Endodermal cell (in vitro differentiated cells): ENCODE measurements at regions not wholly inside any gene's neighbourhood (a gene's known extent, or its start where the extent isn't known, plus 50 kb on each side); places are given as distances from the start of the nearest gene placed in this dataset.

Source experiments
- DNase-seq: peaks from one replicate; pipeline ENCODE4 v3.0.0-alpha.2; 2017
- H3K27ac ChIP-seq: 2 replicates; pipeline ENCODE4 v1.5.1; 2013; ENCODE audit warnings: mild to moderate bottlenecking, low read depth, low read length, moderate library complexity
- H3K27me3 ChIP-seq: 2 replicates; pipeline ENCODE4 v1.6.1; 2013; ENCODE audit warnings: mild to moderate bottlenecking, low read length, moderate library complexity; ENCODE audit not compliant: insufficient read depth, control insufficient read depth, poor library complexity, severe bottlenecking
- H3K36me3 ChIP-seq: 2 replicates; pipeline ENCODE4 v1.7.0; 2013; ENCODE audit warnings: mild to moderate bottlenecking, low read length, moderate library complexity; ENCODE audit not compliant: control insufficient read depth, insufficient read depth
- H3K4me1 ChIP-seq: one replicate; pipeline ENCODE4 v1.7.0; 2013; ENCODE audit warnings: low read length; ENCODE audit not compliant: control insufficient read depth, insufficient read depth
- H3K4me3 ChIP-seq: 2 replicates; pipeline ENCODE4 v1.5.1; 2013; ENCODE audit warnings: mild to moderate bottlenecking, low read length, moderate library complexity
- H3K9ac ChIP-seq: 2 replicates; pipeline ENCODE4 v1.6.1; 2013; ENCODE audit warnings: mild to moderate bottlenecking, low read length, moderate library complexity; ENCODE audit not compliant: poor library complexity, severe bottlenecking; ENCODE audit errors: extremely low read depth
- H3K9me3 ChIP-seq: 2 replicates; pipeline ENCODE4 v1.6.1; 2013; ENCODE audit warnings: mild to moderate bottlenecking, low read length, moderate library complexity; ENCODE audit not compliant: control insufficient read depth
- H3K27ac Mint-ChIP-seq: 2 replicates; pipeline ENCODE4 v1.8.0; 2020; ENCODE audit warnings: mixed read lengths
- H3K27me3 Mint-ChIP-seq: 2 replicates; pipeline ENCODE4 v1.8.0; 2021; ENCODE audit warnings: mild to moderate bottlenecking, mixed read lengths; ENCODE audit not compliant: insufficient read depth
- H3K36me3 Mint-ChIP-seq: 2 replicates; pipeline ENCODE4 v1.8.0; 2020; ENCODE audit warnings: low read depth, mixed read lengths
- H3K4me1 Mint-ChIP-seq: 2 replicates; pipeline ENCODE4 v1.8.0; 2020; ENCODE audit warnings: mixed read lengths
- H3K4me3 Mint-ChIP-seq: 2 replicates; pipeline ENCODE4 v1.8.0; 2020; ENCODE audit warnings: mild to moderate bottlenecking, moderate library complexity, mixed read lengths
- H3K9me3 Mint-ChIP-seq: 2 replicates; pipeline ENCODE4 v1.8.0; 2020; ENCODE audit warnings: mild to moderate bottlenecking, mixed read lengths
- WGBS, 2 experiments: methylation state at CpG; one replicate each; pipeline versions ENCODE4 v1.1.5 to v1.1.7; 2013; ENCODE audit warnings: missing lambda C conversion rate in 2 of 2, mixed read lengths in 1 of 2; ENCODE audit not compliant: insufficient coverage in 1 of 2, insufficient read length in 1 of 2; 5-methylcytosine and 5-hydroxymethylcytosine counted together
- TF ChIP-seq, protein P1 (sequence below): fragments of 200-600 bp; sonication (generic); conservative IDR thresholded peaks from 2 replicates; pipeline ENCODE4 v1.5.0; 2021; ENCODE audit warnings: antibody characterized with exemption, mild to moderate bottlenecking

DNA sequence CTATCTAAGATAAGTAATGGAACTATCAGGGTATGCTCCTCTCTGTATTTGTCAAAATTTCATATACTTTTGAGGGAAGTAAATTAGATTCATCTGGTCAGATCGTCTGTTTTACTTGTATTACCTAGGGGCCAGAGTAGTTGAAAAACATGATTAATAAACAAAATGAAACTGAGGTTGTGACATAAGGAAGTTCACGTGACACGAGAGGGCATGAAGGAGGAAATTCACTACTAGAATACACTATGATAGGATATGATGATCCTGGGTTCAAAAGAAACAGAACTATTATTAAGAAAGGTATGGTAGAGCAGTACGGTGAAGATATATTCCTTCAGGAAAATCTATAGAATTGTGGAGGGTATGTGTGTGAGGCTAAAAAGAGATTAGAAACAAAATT lies 58.4 kb upstream of the SPAG16 start:
- no peaks in the 10 kb centered on the region for H3K27me3 Mint-ChIP-seq
- Histone ChIP-seq H3K27ac (no peak overlapping the region), H3K27me3 (no peaks in the 10 kb centered on the region), H3K9me3 (no peaks in the 10 kb centered on the region), H3K9ac (no peak overlapping the region), H3K4me3 (no peak overlapping the region), H3K36me3 (no peaks in the 10 kb centered on the region), H3K4me1 (no peaks in the 10 kb centered on the region)
- H3K4me1 Mint-ChIP-seq = peaks cover 15% of the 10 kb centered on the region
- no peaks in the 10 kb centered on the region for H3K9me3 Mint-ChIP-seq
- H3K4me3 Mint-ChIP-seq = no peak overlapping the region
- H3K27ac Mint-ChIP-seq = no peak overlapping the region
- no peak for DNase-seq
- 95 to 100% methylated on average over 3 to 4 of the region's 4 CpGs for WGBS, 2 experiments
- no peaks in the 10 kb centered on the region for H3K36me3 Mint-ChIP-seq
- TF ChIP-seq, protein P1, sequence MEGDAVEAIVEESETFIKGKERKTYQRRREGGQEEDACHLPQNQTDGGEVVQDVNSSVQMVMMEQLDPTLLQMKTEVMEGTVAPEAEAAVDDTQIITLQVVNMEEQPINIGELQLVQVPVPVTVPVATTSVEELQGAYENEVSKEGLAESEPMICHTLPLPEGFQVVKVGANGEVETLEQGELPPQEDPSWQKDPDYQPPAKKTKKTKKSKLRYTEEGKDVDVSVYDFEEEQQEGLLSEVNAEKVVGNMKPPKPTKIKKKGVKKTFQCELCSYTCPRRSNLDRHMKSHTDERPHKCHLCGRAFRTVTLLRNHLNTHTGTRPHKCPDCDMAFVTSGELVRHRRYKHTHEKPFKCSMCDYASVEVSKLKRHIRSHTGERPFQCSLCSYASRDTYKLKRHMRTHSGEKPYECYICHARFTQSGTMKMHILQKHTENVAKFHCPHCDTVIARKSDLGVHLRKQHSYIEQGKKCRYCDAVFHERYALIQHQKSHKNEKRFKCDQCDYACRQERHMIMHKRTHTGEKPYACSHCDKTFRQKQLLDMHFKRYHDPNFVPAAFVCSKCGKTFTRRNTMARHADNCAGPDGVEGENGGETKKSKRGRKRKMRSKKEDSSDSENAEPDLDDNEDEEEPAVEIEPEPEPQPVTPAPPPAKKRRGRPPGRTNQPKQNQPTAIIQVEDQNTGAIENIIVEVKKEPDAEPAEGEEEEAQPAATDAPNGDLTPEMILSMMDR = no peak

DNA sequence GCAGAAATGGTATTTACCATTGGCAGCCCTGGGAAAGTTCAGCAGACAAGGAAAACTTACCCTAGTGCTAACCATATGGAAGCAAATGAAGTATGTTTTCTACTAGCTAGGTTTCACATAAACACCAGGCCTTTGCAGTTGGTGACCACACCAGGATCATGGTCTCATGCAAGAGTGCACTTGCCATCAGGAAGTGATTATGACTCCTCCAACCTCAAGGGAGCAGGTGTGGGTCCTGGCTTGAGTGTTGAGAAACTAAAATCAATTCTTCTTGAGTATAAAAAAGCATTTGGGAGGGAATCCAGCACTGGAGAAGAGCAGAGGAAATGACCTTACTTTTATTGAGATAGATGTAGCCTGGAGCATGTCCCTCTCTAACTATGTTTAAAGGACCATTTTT lies 56.8 kb upstream of the SPAG16 start:
- no peak overlapping the region for H3K27ac Mint-ChIP-seq
- no peak overlapping the region for H3K4me3 Mint-ChIP-seq
- no peaks in the 10 kb centered on the region for H3K9me3 Mint-ChIP-seq

DNA sequence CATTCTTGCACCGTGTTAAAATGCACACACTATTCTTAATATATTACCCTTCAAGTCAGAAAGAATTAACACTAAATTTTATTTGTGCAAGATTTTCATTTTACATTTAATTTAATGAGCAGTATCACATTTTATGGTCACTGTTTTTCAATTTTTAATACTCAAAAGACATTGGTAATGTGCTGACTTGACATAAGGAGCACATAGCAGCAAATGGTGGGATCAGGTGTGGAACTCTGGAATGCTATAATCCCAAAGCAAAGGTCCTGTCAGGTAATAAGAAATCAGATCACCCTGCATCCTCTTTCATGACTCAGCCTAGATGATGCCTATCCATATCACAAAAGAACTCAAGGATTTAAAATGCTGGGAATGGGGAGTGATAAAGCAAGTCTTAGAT lies 55.6 kb upstream of the SPAG16 start:
- Mint-ChIP-seq H3K4me1 (peaks cover 19% of the 10 kb centered on the region), H3K4me3 (no peak overlapping the region), H3K9me3 (no peaks in the 10 kb centered on the region), H3K27me3 (no peaks in the 10 kb centered on the region), H3K36me3 (no peaks in the 10 kb centered on the region), H3K27ac (no peak overlapping the region)
- Histone ChIP-seq H3K36me3 (no peaks in the 10 kb centered on the region), H3K27ac (no peak overlapping the region), H3K9ac (no peak overlapping the region), H3K27me3 (no peaks in the 10 kb centered on the region), H3K4me1 (no peaks in the 10 kb centered on the region), H3K4me3 (no peak overlapping the region), H3K9me3 (no peaks in the 10 kb centered on the region)
- no peak for DNase-seq
- TF ChIP-seq, protein P1 = no peak
- 94% methylated on average over 1 of the region's 1 CpG; no CpG with 5 or more reads in 1 of the 2 experiments for WGBS, 2 experiments

More for the DNA sequence above, 56.8 kb upstream of the SPAG16 start:
- no peaks in the 10 kb centered on the region for H3K27me3 ChIP-seq
- no peak overlapping the region for H3K9ac ChIP-seq
- H3K9me3 ChIP-seq = no peaks in the 10 kb centered on the region
- H3K27me3 Mint-ChIP-seq = no peaks in the 10 kb centered on the region
- no peak overlapping the region for H3K27ac ChIP-seq
- TF ChIP-seq, protein P1 = no peak
- H3K4me3 ChIP-seq = no peak overlapping the region
- H3K36me3 ChIP-seq = no peaks in the 10 kb centered on the region
- H3K4me1 Mint-ChIP-seq = peaks cover 9% of the 10 kb centered on the region
- H3K36me3 Mint-ChIP-seq = no peaks in the 10 kb centered on the region
- H3K4me1 ChIP-seq = no peaks in the 10 kb centered on the region
- no peak for DNase-seq
